Spleen (tissue), 11 donors: ENCODE measurements at regions not wholly inside any gene's neighbourhood (a gene's known extent, or its start where the extent isn't known, plus 50 kb on each side); places are given as distances from the start of the nearest gene placed in this dataset.

Source experiments
- DNase-seq: peaks from one replicate; pipeline ENCODE4 v3.0.0-alpha.2; 2020
- H3K27ac ChIP-seq, 8 donors: fragments of 200-600 bp; sonication (generic) in 7 of 8; 1 replicate in 4 of 8; 2 replicates in 4 of 8; pipeline versions ENCODE4 v1.5.0 to v1.8.0; 2016 to 2021; ENCODE audit warnings: inconsistent platforms in 4 of 8, mild to moderate bottlenecking in 4 of 8, moderate library complexity in 1 of 8
- H3K27me3 ChIP-seq, 7 donors: fragments of 200-600 bp; sonication (generic) in 6 of 7; replicated peaks in 1 of 7; 1 replicate in 4 of 7; 2 replicates in 3 of 7; pipeline versions ENCODE4 v1.5.0 to v1.8.0; 2016 to 2021; ENCODE audit warnings: inconsistent platforms in 3 of 7, mild to moderate bottlenecking in 1 of 7
- H3K36me3 ChIP-seq, 6 donors: fragments of 200-600 bp; sonication (generic) in 5 of 6; 1 replicate in 4 of 6; 2 replicates in 2 of 6; pipeline versions ENCODE4 v1.5.0 to v1.8.0; 2016 to 2021; ENCODE audit warnings: inconsistent platforms in 2 of 6
- H3K4me1 ChIP-seq, 6 donors: fragments of 200-600 bp; sonication (generic) in 5 of 6; 1 replicate in 3 of 6; 2 replicates in 3 of 6; pipeline versions ENCODE4 v1.5.0 to v1.8.0; 2016 to 2021; ENCODE audit warnings: inconsistent platforms in 3 of 6
- H3K4me3 ChIP-seq, 8 donors: fragments of 200-600 bp; sonication (generic) in 7 of 8; 1 replicate in 4 of 8; 2 replicates in 4 of 8; pipeline versions ENCODE4 v1.5.0 to v1.8.0; 2016 to 2021; ENCODE audit warnings: inconsistent platforms in 4 of 8, mild to moderate bottlenecking in 4 of 8, moderate library complexity in 2 of 8
- H3K9me3 ChIP-seq, 8 donors: fragments of 200-600 bp; sonication (generic) in 7 of 8; 1 replicate in 4 of 8; 2 replicates in 4 of 8; pipeline versions ENCODE4 v1.5.0 to v1.8.0; 2016 to 2021; ENCODE audit warnings: inconsistent platforms in 4 of 8
- POLR2A ChIP-seq, 3 donors: fragments of 450-650 bp; IDR thresholded peaks; one replicate each; pipeline ENCODE4 v1.5.1; 2017; ENCODE audit warnings: antibody characterized with exemption in 3 of 3, mild to moderate bottlenecking in 1 of 3
- POLR2AphosphoS5 ChIP-seq, 3 donors: sonication (generic); formaldehyde crosslinking; IDR thresholded peaks; one replicate each; pipeline ENCODE4 v1.5.1; 2017; ENCODE audit warnings: antibody characterized with exemption in 3 of 3
- WGBS, 5 donors: extraction: QIAGEN DNeasy Blood & Tissue Kit in 3 of 5; methylation state at CpG; one replicate each; pipeline versions ENCODE4 v1.1.5 to v1.1.7; 2013 to 2018; 5-methylcytosine and 5-hydroxymethylcytosine counted together
- intact Hi-C: fragments of 100-400 bp; cut with DNase I; formaldehyde crosslinking; loops from one replicate; pipeline ENCODE4 v1.15.0; 2023; ENCODE audit warnings: low total_unique reads
- TF ChIP-seq, protein P1 (sequence below), 11 experiments: fragments of 200-600 bp in 7 of 11; fragments of 450-650 bp in 4 of 11; sonication (generic) in 4 of 11; IDR thresholded peaks in 8 of 11; conservative IDR thresholded peaks in 3 of 11; 1 replicate in 7 of 11; 2 replicates in 4 of 11; pipeline versions ENCODE4 v1.4.0 to v1.8.0; 2016 to 2021; ENCODE audit warnings: antibody characterized with exemption in 11 of 11, inconsistent platforms in 4 of 11, mild to moderate bottlenecking in 1 of 11
- donor health status: healthy with polysubstance abuse.
- donor health status: DM: no; HTN: no; CAD: no; lungs with moderate emphysema.
- donor health status: DM: no; HTN: no; CAD: no.
- donor health status: Bipolar disorder and iron deficiency.
- donor health status: healthy.
- donor health status: DM: no; HTN: no; CAD: no.
- donor health status: DM: yes; HTN: yes; CAD: no.

GRCh38 chr2:118243031-118243430 is 154.8 kb downstream of the INSIG2 start:
- intact Hi-C loops, result no loop called here
- Histone ChIP-seq H3K9me3 (peaks cover 0 to 8% (median 0%) of the 10 kb centered on the region in 8 donors), H3K27ac (no peak overlapping the region), H3K4me3 (no peak overlapping the region), H3K36me3 (no peaks in the 10 kb centered on the region), H3K27me3 (peaks cover 0 to 45% (median 0%) of the 10 kb centered on the region in 7 donors), H3K4me1 (no peaks in the 10 kb centered on the region)
- 25 to 68% (median 48%) methylated on average over 2 of the region's 2 CpGs for WGBS, 5 donors
- no peak for TF ChIP-seq POLR2AphosphoS5 (IDR thresholded peaks at IDR 0.05)
- no peak for TF ChIP-seq POLR2A (IDR thresholded peaks at IDR 0.05)
- TF ChIP-seq, protein P1, sequence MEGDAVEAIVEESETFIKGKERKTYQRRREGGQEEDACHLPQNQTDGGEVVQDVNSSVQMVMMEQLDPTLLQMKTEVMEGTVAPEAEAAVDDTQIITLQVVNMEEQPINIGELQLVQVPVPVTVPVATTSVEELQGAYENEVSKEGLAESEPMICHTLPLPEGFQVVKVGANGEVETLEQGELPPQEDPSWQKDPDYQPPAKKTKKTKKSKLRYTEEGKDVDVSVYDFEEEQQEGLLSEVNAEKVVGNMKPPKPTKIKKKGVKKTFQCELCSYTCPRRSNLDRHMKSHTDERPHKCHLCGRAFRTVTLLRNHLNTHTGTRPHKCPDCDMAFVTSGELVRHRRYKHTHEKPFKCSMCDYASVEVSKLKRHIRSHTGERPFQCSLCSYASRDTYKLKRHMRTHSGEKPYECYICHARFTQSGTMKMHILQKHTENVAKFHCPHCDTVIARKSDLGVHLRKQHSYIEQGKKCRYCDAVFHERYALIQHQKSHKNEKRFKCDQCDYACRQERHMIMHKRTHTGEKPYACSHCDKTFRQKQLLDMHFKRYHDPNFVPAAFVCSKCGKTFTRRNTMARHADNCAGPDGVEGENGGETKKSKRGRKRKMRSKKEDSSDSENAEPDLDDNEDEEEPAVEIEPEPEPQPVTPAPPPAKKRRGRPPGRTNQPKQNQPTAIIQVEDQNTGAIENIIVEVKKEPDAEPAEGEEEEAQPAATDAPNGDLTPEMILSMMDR (IDR thresholded peaks at IDR 0.05 in 8 of 11, conservative IDR thresholded peaks at IDR 0.05 in 3 of 11), result no peak
- DNase-seq, result no peak

DNA sequence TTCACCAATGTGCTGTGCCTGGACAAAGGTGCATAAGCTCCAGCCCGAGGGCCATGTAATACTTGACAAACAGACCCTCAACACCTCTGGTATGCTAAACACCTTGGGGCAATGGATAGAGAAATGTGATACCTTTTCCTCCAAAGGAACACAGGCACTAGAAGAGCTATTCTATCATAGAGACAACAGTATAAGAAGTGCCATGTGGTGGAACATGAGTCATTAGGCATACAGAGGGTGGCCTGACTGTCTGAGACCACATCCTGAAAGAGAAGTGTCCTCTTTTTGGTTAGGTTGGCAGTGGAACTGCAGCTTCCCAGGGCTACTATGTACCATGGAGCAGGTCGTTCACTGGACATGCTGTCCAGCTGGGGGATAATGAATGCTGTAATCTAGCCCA is 153.9 kb downstream of the INSIG2 start:
- H3K27ac ChIP-seq, result no peak overlapping the region
- no peaks in the 10 kb centered on the region for H3K4me1 ChIP-seq
- TF ChIP-seq POLR2A (IDR thresholded peaks at IDR 0.05) (no peak), POLR2AphosphoS5 (IDR thresholded peaks at IDR 0.05) (no peak)
- TF ChIP-seq, protein P1 (IDR thresholded peaks at IDR 0.05 in 8 of 11, conservative IDR thresholded peaks at IDR 0.05 in 3 of 11), result no peak
- H3K27me3 ChIP-seq, result peaks cover 0 to 52% (median 0%) of the 10 kb centered on the region in 7 donors
- no peak for DNase-seq
- no peak overlapping the region for H3K4me3 ChIP-seq
- peaks cover 0 to 8% (median 0%) of the 10 kb centered on the region in 8 donors for H3K9me3 ChIP-seq
- 43 to 86% (median 53%) methylated on average over 1 to 2 of the region's 2 CpGs for WGBS, 5 donors
- no peaks in the 10 kb centered on the region for H3K36me3 ChIP-seq
- intact Hi-C loops, result no loop called here

DNA sequence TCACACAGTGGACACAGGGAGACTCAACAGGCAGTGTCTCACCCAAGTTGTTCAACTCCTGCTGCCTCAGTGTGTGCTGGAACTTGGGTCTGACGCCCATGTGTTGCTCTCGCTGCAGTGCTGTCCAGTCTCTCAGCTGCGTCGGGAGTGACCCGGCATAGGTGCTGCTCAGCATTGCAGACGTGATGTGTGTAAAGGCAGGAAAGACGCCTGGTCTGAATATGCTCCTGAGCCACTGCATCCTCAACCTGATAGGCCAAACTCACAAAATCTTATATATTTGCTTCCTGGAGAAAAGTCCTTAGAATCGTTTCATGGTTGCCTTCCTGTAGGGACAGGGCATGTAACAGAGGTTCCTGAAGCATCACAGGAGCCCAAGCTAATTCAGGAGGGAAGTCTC is 152.9 kb downstream of the INSIG2 start:
- TF ChIP-seq, protein P1 (IDR thresholded peaks at IDR 0.05 in 8 of 11, conservative IDR thresholded peaks at IDR 0.05 in 3 of 11), result no peak
- TF ChIP-seq POLR2A (IDR thresholded peaks at IDR 0.05) (no peak), POLR2AphosphoS5 (IDR thresholded peaks at IDR 0.05) (no peak)
- intact Hi-C loops, result no loop called here

GRCh38 chr2:118240276-118240675 is 152.0 kb downstream of the INSIG2 start:
- Histone ChIP-seq H3K36me3 (no peaks in the 10 kb centered on the region), H3K4me3 (no peak overlapping the region), H3K9me3 (peaks cover 0 to 8% (median 0%) of the 10 kb centered on the region in 8 donors), H3K27me3 (peaks cover 0 to 58% (median 0%) of the 10 kb centered on the region in 7 donors), H3K4me1 (no peaks in the 10 kb centered on the region), H3K27ac (no peak overlapping the region)
- 88 to 98% (median 94%) methylated on average over 2 of the region's 2 CpGs for WGBS, 5 donors
- DNase-seq, result no peak
- intact Hi-C loops, result no loop called here
- TF ChIP-seq POLR2AphosphoS5 (IDR thresholded peaks at IDR 0.05) (no peak), POLR2A (IDR thresholded peaks at IDR 0.05) (no peak)
- TF ChIP-seq, protein P1 (IDR thresholded peaks at IDR 0.05 in 8 of 11, conservative IDR thresholded peaks at IDR 0.05 in 3 of 11), result no peak

More for the DNA sequence above, 152.9 kb downstream of the INSIG2 start:
- Histone ChIP-seq H3K4me3 (no peak overlapping the region), H3K27ac (no peak overlapping the region), H3K4me1 (no peaks in the 10 kb centered on the region), H3K36me3 (no peaks in the 10 kb centered on the region), H3K27me3 (peaks cover 0 to 57% (median 0%) of the 10 kb centered on the region in 7 donors), H3K9me3 (peaks cover 0 to 8% (median 0%) of the 10 kb centered on the region in 8 donors)
- 74 to 81% (median 78%) methylated on average over 7 to 8 of the region's 8 CpGs for WGBS, 5 donors
- no peak for DNase-seq
